GM12878 (cell line): ENCODE measurements at regions not wholly inside any gene's neighbourhood (a gene's known extent, or its start where the extent isn't known, plus 50 kb on each side); places are given as distances from the start of the nearest gene placed in this dataset.

ENCODE experiments used
- ATAC-seq: fragments of 200-7000 bp; cut with Tn5 transposase; 3 replicates; pipeline ENCODE4 v1.9.1; 2020; ENCODE audit warnings: mild to moderate bottlenecking, moderate library complexity
- BruUV-seq: library from RNA; stranded (reverse); fragments of 400-500 nt; replicated peaks from 2 replicates; lab custom pipeline; 2021; lab: Mats Ljungman, UMichigan
- CTCF ChIA-PET: fragments of 300-600 bp; sonication (Branson Sonifier 250); formaldehyde crosslinking; extraction: SDS; loops from one replicate; lab custom pipeline; 2021; ENCODE audit warnings: inconsistent platforms; lab: Yijun Ruan, JAX
- POLR2A ChIA-PET: fragments of 350-600 bp; formaldehyde crosslinking; extraction: SDS; loops from one replicate; lab custom pipeline; 2021; ENCODE audit warnings: inconsistent platforms; lab: Charles Lee
- RAD21 ChIA-PET: fragments of 300-600 bp; sonication (Branson Sonifier 250); formaldehyde crosslinking; loops from one replicate; lab custom pipeline; 2023; ENCODE audit warnings: antibody characterized with exemption; ENCODE audit not compliant: unreplicated experiment; lab: Charles Lee
- SMC1A ChIA-PET: fragments of 300-600 bp; sonication (Branson Sonifier 250); formaldehyde crosslinking; loops from one replicate; lab custom pipeline; 2023; ENCODE audit not compliant: unreplicated experiment, uncharacterized antibody; lab: Charles Lee
- DNase-seq: peaks from one replicate; pipeline ENCODE4 v3.0.0-alpha.2; 2011; ENCODE audit warnings: low read depth, low spot score
- FAIRE-seq: peaks from 3 replicates; lab custom pipeline; 2011; peaks lifted over from hg19 to GRCh38; lab: Jason Lieb, UNC
- H2AFZ ChIP-seq: 2 replicates; pipeline ENCODE4 v1.6.0; 2011; ENCODE audit warnings: low read depth, low read length, control low read depth; ENCODE audit not compliant: control insufficient read depth
- H3K27ac ChIP-seq: 2 replicates; pipeline ENCODE4 v1.5.1; 2011; ENCODE audit warnings: control low read depth; ENCODE audit not compliant: control insufficient read depth, insufficient read depth
- H3K27me3 ChIP-seq, 2 experiments: replicated peaks in 1 of 2; 2 replicates each; pipeline versions ENCODE4 v1.6.0 to v1.6.1; 2011; ENCODE audit warnings: low read length in 1 of 2; ENCODE audit not compliant: control insufficient read depth in 2 of 2, insufficient read depth in 2 of 2
- H3K36me3 ChIP-seq, 2 experiments: 2 replicates each; pipeline ENCODE4 v1.5.1; 2011; ENCODE audit warnings: low read length in 1 of 2; ENCODE audit not compliant: control insufficient read depth in 2 of 2, insufficient read depth in 2 of 2
- H3K4me1 ChIP-seq: 2 replicates; pipeline ENCODE4 v1.6.1; 2011; ENCODE audit warnings: mild to moderate bottlenecking, low read length, moderate library complexity, mixed read lengths; ENCODE audit not compliant: control insufficient read depth, insufficient read depth
- H3K4me2 ChIP-seq: 2 replicates; pipeline ENCODE4 v1.6.0; 2011; ENCODE audit warnings: control low read depth; ENCODE audit not compliant: control insufficient read depth, insufficient read depth
- H3K4me3 ChIP-seq: fragments of 200-600 bp; sonication (generic); 2 replicates; pipeline ENCODE4 v1.5.1; 2016
- H3K79me2 ChIP-seq: 2 replicates; pipeline ENCODE4 v1.6.0; 2011; ENCODE audit warnings: low read length; ENCODE audit not compliant: control insufficient read depth, insufficient read depth
- H3K9ac ChIP-seq: 2 replicates; pipeline ENCODE4 v1.8.0; 2011; ENCODE audit warnings: low read length, control low read depth, mixed read lengths; ENCODE audit not compliant: control insufficient read depth, insufficient read depth
- H3K9me3 ChIP-seq: replicated peaks from 3 replicates; pipeline ENCODE4 v1.5.1; 2011; ENCODE audit warnings: mild to moderate bottlenecking, low read length; ENCODE audit not compliant: control insufficient read depth, insufficient read depth
- H4K20me1 ChIP-seq: 2 replicates; pipeline ENCODE4 v1.6.0; 2011; ENCODE audit not compliant: control insufficient read depth, insufficient read depth
- ATF3 ChIP-seq: IDR thresholded peaks from 2 replicates; pipeline ENCODE4 v1.6.1; 2011; ENCODE audit warnings: low read depth, mild to moderate bottlenecking, low read length, moderate library complexity, borderline replicate concordance; ENCODE audit errors: extremely low read depth
- BCL11A ChIP-seq: IDR thresholded peaks from 2 replicates; pipeline ENCODE4 v1.6.1; 2011; ENCODE audit warnings: low read depth, low read length
- BCLAF1 ChIP-seq: fragments of 450-650 bp; IDR thresholded peaks from 2 replicates; pipeline ENCODE4 v1.6.1; 2017; ENCODE audit warnings: antibody characterized with exemption, mild to moderate bottlenecking, moderate library complexity
- CHD2 ChIP-seq: IDR thresholded peaks from 2 replicates; pipeline ENCODE4 v1.6.1; 2011; ENCODE audit warnings: low read depth, low read length, improper control_type of control experiment, borderline replicate concordance
- CTCF ChIP-seq, 3 experiments: IDR thresholded peaks in 2 of 3; conservative IDR thresholded peaks in 1 of 3; 2 replicates each; pipeline ENCODE4 v1.5.1; 2011; ENCODE audit warnings: low read depth in 3 of 3, low read length in 3 of 3, mild to moderate bottlenecking in 3 of 3, control low read depth in 2 of 3, moderate library complexity in 2 of 3, inconsistent platforms in 1 of 3, mixed read lengths in 1 of 3; ENCODE audit not compliant: control insufficient read depth in 2 of 3, insufficient read depth in 1 of 3; ENCODE audit errors: extremely low read depth in 1 of 3
- IRF5 ChIP-seq: fragments of 450-650 bp; IDR thresholded peaks from 2 replicates; pipeline ENCODE4 v1.6.1; 2017; ENCODE audit warnings: borderline replicate concordance
- STAT1 ChIP-seq: fragments of 450-650 bp; conservative IDR thresholded peaks from 2 replicates; pipeline ENCODE4 v1.6.1; 2014; ENCODE audit warnings: antibody characterized with exemption, mild to moderate bottlenecking
- STAT3 ChIP-seq: IDR thresholded peaks from 2 replicates; pipeline ENCODE4 v1.6.1; 2011; ENCODE audit warnings: low read depth, low read length, improper control_type of control experiment
- WGBS: methylation state at CpG from one replicate; pipeline ENCODE4 v1.1.6; 2016; ENCODE audit warnings: low lambda C conversion rate; ENCODE audit not compliant: insufficient replicate concordance, insufficient coverage; ENCODE audit errors: missing lambda C conversion rate; 5-methylcytosine and 5-hydroxymethylcytosine counted together
- in situ Hi-C: fragments of 300-500 bp; cut with MboI; formaldehyde crosslinking; loops from 9 replicates; pipeline ENCODE4 v1.14.3; 2018; ENCODE audit warnings: mixed read lengths
- intact Hi-C: fragments of 100-400 bp; cut with micrococcal nuclease; formaldehyde crosslinking; loops from one replicate; pipeline ENCODE4 v1.14.2; 2022; ENCODE audit not compliant: unreplicated experiment

GRCh38 chr3:191768421-191768820 lies 307.5 kb downstream of the PYDC2 start:
- RAD21 ChIA-PET: no interaction called here
- WGBS: 4% methylated on average over 2 of the region's 2 CpGs
- TF ChIP-seq CTCF (IDR thresholded peaks at IDR 0.05 in 2 of 3, conservative IDR thresholded peaks at IDR 0.05 in 1 of 3; ENCODE audit: control insufficient read depth in 2 of 3, extremely low read depth in 1 of 3, insufficient read depth in 1 of 3, low read depth in 3 of 3, low read length in 3 of 3) (peak in 2 of 3 experiments; percentile 29 to 36; a peak in 2 of 6 replicates), BCL11A (no peak), CHD2 (no peak)
- H3K36me3 ChIP-seq: no peaks in the 10 kb centered on the region
- FAIRE-seq: no peak
- no peak for DNase-seq
- no peaks in the 10 kb centered on the region for H3K4me1 ChIP-seq
- H2AFZ ChIP-seq: no peak overlapping the region
- no TSS peak for BruUV-seq
- intact Hi-C loops (no loop called here), in situ Hi-C loops (no loop called here)
- POLR2A ChIA-PET: no interaction called here
- H3K27ac ChIP-seq: no peak overlapping the region
- H4K20me1 ChIP-seq: no peaks in the 10 kb centered on the region
- no peaks in the 10 kb centered on the region for H3K27me3 ChIP-seq
- SMC1A ChIA-PET: no interaction called here
- ATAC-seq: peak; percentile 51; the same call in 2 of the 3 replicates
- H3K4me3 ChIP-seq: no peak overlapping the region
- no peak overlapping the region for H3K9ac ChIP-seq
- H3K9me3 ChIP-seq: no peaks in the 10 kb centered on the region
- CTCF ChIA-PET: no interaction called here
- no peak overlapping the region for H3K4me2 ChIP-seq
- H3K79me2 ChIP-seq: no peaks in the 10 kb centered on the region

- Histone ChIP-seq H3K27me3 (no peaks in the 10 kb centered on the region), H3K4me1 (no peaks in the 10 kb centered on the region), H3K4me3 (no peak overlapping the region), H3K79me2 (no peaks in the 10 kb centered on the region), H3K9me3 (no peaks in the 10 kb centered on the region), H3K4me2 (no peak overlapping the region), H3K9ac (no peak overlapping the region), H4K20me1 (no peaks in the 10 kb centered on the region), H3K27ac (no peak overlapping the region), H2AFZ (no peak overlapping the region), H3K36me3 (no peaks in the 10 kb centered on the region)
- no peak for DNase-seq
- no peak for FAIRE-seq
- no peak for ATAC-seq
- intact Hi-C loops (no loop called here), in situ Hi-C loops (no loop called here)
- no TSS peak for BruUV-seq
- ChIA-PET POLR2A (no interaction called here), SMC1A (no interaction called here), RAD21 (no interaction called here), CTCF (no interaction called here)
- TF ChIP-seq BCLAF1: no peak
- TF ChIP-seq ATF3: no peak
- TF ChIP-seq STAT3: no peak
- no peak for TF ChIP-seq STAT1
- TF ChIP-seq IRF5: no peak
- WGBS: 86% methylated on average over 1 of the region's 1 CpG
Measured at GRCh38 chr3:191770541-191770940, 309.6 kb downstream of the PYDC2 start.
